Endothelial cell of umbilical vein (primary cell): ENCODE measurements at regions not wholly inside any gene's neighbourhood (a gene's known extent, or its start where the extent isn't known, plus 50 kb on each side); places are given as distances from the start of the nearest gene placed in this dataset.

Experiments used
- BruUV-seq: library from RNA; stranded (reverse); fragments of 400-500 nt; replicated peaks from 2 replicates; lab custom pipeline; 2021; lab: Mats Ljungman, UMichigan
- CTCF ChIA-PET: fragments of 300-600, 350-600 bp; sonication (Branson Sonifier 250); formaldehyde crosslinking; loops from one replicate; lab custom pipeline; 2021; ENCODE audit warnings: antibody characterized with exemption, inconsistent platforms; lab: Charles Lee
- POLR2A ChIA-PET: fragments of 300-600, 350-600 bp; sonication (Branson Sonifier 250); formaldehyde crosslinking; loops from one replicate; lab custom pipeline; 2021; ENCODE audit warnings: antibody characterized with exemption, inconsistent platforms; lab: Charles Lee
- DNase-seq: peaks from one replicate; pipeline ENCODE4 v3.0.0-alpha.2; 2011; ENCODE audit warnings: low read depth, low spot score
- FAIRE-seq: peaks from 2 replicates; lab custom pipeline; 2011; peaks lifted over from hg19 to GRCh38; lab: Jason Lieb, UNC
- H2AFZ ChIP-seq: 2 replicates; pipeline ENCODE4 v1.6.0; 2012; ENCODE audit warnings: low read depth, low read length, control low read depth, inconsistent platforms
- H3K27ac ChIP-seq: 2 replicates; pipeline ENCODE4 v1.5.1; 2011; ENCODE audit warnings: low read depth, mild to moderate bottlenecking, control low read depth, low read length, moderate library complexity; ENCODE audit not compliant: insufficient read depth
- H3K27me3 ChIP-seq, 2 experiments: 2 replicates each; pipeline versions ENCODE4 v1.6.0 to v1.6.1; 2011; ENCODE audit warnings: low read length in 2 of 2, mixed read lengths in 1 of 2; ENCODE audit not compliant: control insufficient read depth in 2 of 2, insufficient read depth in 2 of 2
- H3K36me3 ChIP-seq, 2 experiments: 2 replicates in 1 of 2; 3 replicates in 1 of 2; pipeline ENCODE4 v1.5.1; 2011; ENCODE audit warnings: low read length in 2 of 2, mild to moderate bottlenecking in 1 of 2, moderate library complexity in 1 of 2; ENCODE audit not compliant: control insufficient read depth in 2 of 2, insufficient read depth in 2 of 2; ENCODE audit errors: extremely low read depth in 1 of 2
- H3K4me1 ChIP-seq: 3 replicates; pipeline ENCODE4 v1.5.1; 2011; ENCODE audit warnings: mild to moderate bottlenecking, low read length; ENCODE audit not compliant: control insufficient read depth, insufficient read depth; ENCODE audit errors: extremely low read depth
- H3K4me2 ChIP-seq: 2 replicates; pipeline ENCODE4 v1.6.1; 2011; ENCODE audit warnings: low read length, control low read depth, mixed read lengths; ENCODE audit not compliant: insufficient read depth
- H3K4me3 ChIP-seq, 3 experiments: fragments of 200-600 bp in 1 of 3; sonication (generic), shearing (Covaris generic) in 1 of 3; replicated peaks in 1 of 3; 2 replicates each; pipeline ENCODE4 v1.5.1; 2011 to 2016; ENCODE audit warnings: control low read depth in 3 of 3, low read length in 3 of 3, mild to moderate bottlenecking in 2 of 3, inconsistent platforms in 1 of 3, low read depth in 1 of 3, moderate library complexity in 1 of 3; ENCODE audit not compliant: insufficient read depth in 1 of 3
- H3K79me2 ChIP-seq: 2 replicates; pipeline ENCODE4 v1.6.0; 2012; ENCODE audit warnings: low read length, inconsistent platforms; ENCODE audit not compliant: control insufficient read depth, insufficient read depth
- H3K9ac ChIP-seq: replicated peaks from 2 replicates; pipeline ENCODE3; 2011; ENCODE audit warnings: low read length, control low read depth; ENCODE audit not compliant: insufficient read depth; ENCODE audit errors: extremely low read depth
- H3K9me1 ChIP-seq: replicated peaks from 3 replicates; pipeline ENCODE4 v1.6.0; 2011; ENCODE audit warnings: mild to moderate bottlenecking, low read length; ENCODE audit not compliant: control insufficient read depth, insufficient read depth; ENCODE audit errors: extremely low read depth
- H3K9me3 ChIP-seq: replicated peaks from 2 replicates; pipeline ENCODE4 v1.5.1; 2012; ENCODE audit warnings: low read length, inconsistent platforms; ENCODE audit not compliant: control insufficient read depth, insufficient read depth
- H4K20me1 ChIP-seq: replicated peaks from 2 replicates; pipeline ENCODE3; 2011; ENCODE audit warnings: mild to moderate bottlenecking, low read length; ENCODE audit not compliant: control insufficient read depth, insufficient read depth; ENCODE audit errors: extremely low read depth
- EZH2 ChIP-seq: IDR thresholded peaks from 2 replicates; pipeline ENCODE4 v1.6.1; 2012; ENCODE audit warnings: borderline replicate concordance, low read depth, mild to moderate bottlenecking, moderate library complexity, low read length, inconsistent platforms; ENCODE audit not compliant: severe bottlenecking
- FOS ChIP-seq: IDR thresholded peaks from 2 replicates; pipeline ENCODE4 v1.6.1; 2011; ENCODE audit warnings: mild to moderate bottlenecking, low read length, moderate library complexity, borderline replicate concordance; ENCODE audit not compliant: insufficient read depth
- GATA2 ChIP-seq: IDR thresholded peaks from 2 replicates; pipeline ENCODE4 v1.7.0; 2011; ENCODE audit warnings: low read depth, mild to moderate bottlenecking, moderate library complexity, mixed read lengths, low read length; ENCODE audit not compliant: insufficient read length, insufficient read depth
- JUN ChIP-seq: IDR thresholded peaks from 2 replicates; pipeline ENCODE4 v1.6.1; 2011; ENCODE audit warnings: borderline replicate concordance, low read depth; ENCODE audit not compliant: insufficient read length, insufficient read depth
- MYC ChIP-seq: IDR thresholded peaks from one replicate; pipeline ENCODE4 v1.6.1; 2011; ENCODE audit warnings: mild to moderate bottlenecking, low read depth, low read length
- POLR2A ChIP-seq: IDR thresholded peaks from 2 replicates; pipeline ENCODE4 v1.6.1; 2012; ENCODE audit warnings: low read depth, mild to moderate bottlenecking, control low read depth, low read length
- POLR2AphosphoS5 ChIP-seq: IDR thresholded peaks from 2 replicates; pipeline ENCODE4 v1.6.1; 2012; ENCODE audit warnings: low read depth, mild to moderate bottlenecking, control low read depth, low read length, moderate library complexity; ENCODE audit not compliant: insufficient read depth
- dilution Hi-C: fragments of 300-500 bp; cut with MboI; formaldehyde crosslinking; loops from one replicate; pipeline ENCODE4 v1.15.0; 2019; ENCODE audit warnings: low sequenced_read_pairs; ENCODE audit not compliant: extremely low pct_ligation_motif_present
- intact Hi-C: fragments of 100-400 bp; cut with micrococcal nuclease; formaldehyde crosslinking; loops from one replicate; pipeline ENCODE4 v1.10.0; 2022
- TF ChIP-seq, protein P1 (sequence below), 2 donors: IDR thresholded peaks; 1 replicate in 1 of 2; 2 replicates in 1 of 2; pipeline ENCODE4 v1.5.1; 2011; ENCODE audit warnings: low read length in 2 of 2, mild to moderate bottlenecking in 2 of 2, moderate library complexity in 2 of 2, control low read depth in 1 of 2, inconsistent platforms in 1 of 2, low read depth in 1 of 2; ENCODE audit not compliant: insufficient read depth in 1 of 2; ENCODE audit errors: extremely low read depth in 1 of 2
- TF ChIP-seq, protein P2 (sequence below): IDR thresholded peaks from 2 replicates; pipeline ENCODE4 v1.6.1; 2011; ENCODE audit not compliant: insufficient read depth, insufficient read length

DNA sequence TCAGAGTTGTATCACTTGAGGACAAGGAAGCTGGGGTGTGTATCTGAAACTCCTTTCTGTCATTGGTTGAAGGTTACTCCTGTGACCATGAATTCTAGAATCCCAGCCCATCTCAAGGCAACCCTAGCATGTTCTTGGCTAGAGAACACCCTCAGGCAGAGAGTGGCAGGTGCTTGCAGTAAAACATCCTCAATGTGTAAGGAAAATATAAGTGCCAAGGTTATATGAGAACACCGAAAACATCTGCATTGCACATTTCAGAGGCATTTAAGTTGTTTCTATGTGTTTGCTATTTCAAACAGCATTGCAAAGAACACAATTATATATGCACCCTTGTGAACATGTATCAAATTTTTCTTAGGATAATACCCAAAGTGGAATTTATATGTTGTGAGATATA, 471.9 kb downstream of the USP25 start:
- peaks cover 19% of the 10 kb centered on the region for H3K4me1 ChIP-seq
- no peaks in the 10 kb centered on the region for H3K27me3 ChIP-seq
- DNase-seq (no peak), FAIRE-seq (no peak)
- H3K79me2 ChIP-seq = peaks cover 16% of the 10 kb centered on the region
- no peaks in the 10 kb centered on the region for H4K20me1 ChIP-seq
- TF ChIP-seq EZH2 (no peak), MYC (no peak), POLR2AphosphoS5 (no peak), GATA2 (no peak), JUN (no peak), FOS (no peak), POLR2A (no peak)
- TF ChIP-seq, protein P1, sequence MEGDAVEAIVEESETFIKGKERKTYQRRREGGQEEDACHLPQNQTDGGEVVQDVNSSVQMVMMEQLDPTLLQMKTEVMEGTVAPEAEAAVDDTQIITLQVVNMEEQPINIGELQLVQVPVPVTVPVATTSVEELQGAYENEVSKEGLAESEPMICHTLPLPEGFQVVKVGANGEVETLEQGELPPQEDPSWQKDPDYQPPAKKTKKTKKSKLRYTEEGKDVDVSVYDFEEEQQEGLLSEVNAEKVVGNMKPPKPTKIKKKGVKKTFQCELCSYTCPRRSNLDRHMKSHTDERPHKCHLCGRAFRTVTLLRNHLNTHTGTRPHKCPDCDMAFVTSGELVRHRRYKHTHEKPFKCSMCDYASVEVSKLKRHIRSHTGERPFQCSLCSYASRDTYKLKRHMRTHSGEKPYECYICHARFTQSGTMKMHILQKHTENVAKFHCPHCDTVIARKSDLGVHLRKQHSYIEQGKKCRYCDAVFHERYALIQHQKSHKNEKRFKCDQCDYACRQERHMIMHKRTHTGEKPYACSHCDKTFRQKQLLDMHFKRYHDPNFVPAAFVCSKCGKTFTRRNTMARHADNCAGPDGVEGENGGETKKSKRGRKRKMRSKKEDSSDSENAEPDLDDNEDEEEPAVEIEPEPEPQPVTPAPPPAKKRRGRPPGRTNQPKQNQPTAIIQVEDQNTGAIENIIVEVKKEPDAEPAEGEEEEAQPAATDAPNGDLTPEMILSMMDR (IDR thresholded peaks at IDR 0.05; ENCODE audit: extremely low read depth in 1 of 2, insufficient read depth in 1 of 2, low read depth in 1 of 2, low read length in 2 of 2) = no peak
- TF ChIP-seq, protein P2, sequence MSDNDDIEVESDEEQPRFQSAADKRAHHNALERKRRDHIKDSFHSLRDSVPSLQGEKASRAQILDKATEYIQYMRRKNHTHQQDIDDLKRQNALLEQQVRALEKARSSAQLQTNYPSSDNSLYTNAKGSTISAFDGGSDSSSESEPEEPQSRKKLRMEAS = no peak
- no peak overlapping the region for H3K4me3 ChIP-seq
- H3K36me3 ChIP-seq = no peaks in the 10 kb centered on the region
- H3K27ac ChIP-seq = no peak overlapping the region
- no peak overlapping the region for H3K4me2 ChIP-seq
- ChIA-PET CTCF (no interaction called here), POLR2A (interaction anchor here (1.4 kb wide), 1 partner anchor 10 kb away, joined by 4 read pairs; no protein-coding TSS in a partner anchor)
- dilution Hi-C loops = no loop called here
- BruUV-seq = no TSS peak
- H3K9me1 ChIP-seq = no peaks in the 10 kb centered on the region
- H3K9me3 ChIP-seq = no peaks in the 10 kb centered on the region
- intact Hi-C loops = no loop called here
- no peak overlapping the region for H2AFZ ChIP-seq
- no peak overlapping the region for H3K9ac ChIP-seq
